Upper lobe of left lung (tissue), 4 donors: ENCODE measurements at regions not wholly inside any gene's neighbourhood (a gene's known extent, or its start where the extent isn't known, plus 50 kb on each side); places are given as distances from the start of the nearest gene placed in this dataset.

ENCODE experiments used
- EP300 ChIP-seq, 4 donors: sonication (generic); formaldehyde crosslinking; IDR thresholded peaks; one replicate each; pipeline ENCODE4 v1.5.1; 2017; ENCODE audit warnings: antibody characterized with exemption in 4 of 4, control low read depth in 2 of 4
- POLR2A ChIP-seq, 4 donors: fragments of 450-650 bp; IDR thresholded peaks; one replicate each; pipeline ENCODE4 v1.5.1; 2016 to 2017; ENCODE audit warnings: antibody characterized with exemption in 4 of 4, mild to moderate bottlenecking in 2 of 4
- TF ChIP-seq, protein P1 (sequence below), 6 experiments: fragments of 450-650 bp in 4 of 6; fragments of 200-600 bp in 2 of 6; sonication (generic) in 2 of 6; IDR thresholded peaks; one replicate each; pipeline ENCODE4 v1.5.1; 2016 to 2019; ENCODE audit warnings: antibody characterized with exemption in 6 of 6

DNA sequence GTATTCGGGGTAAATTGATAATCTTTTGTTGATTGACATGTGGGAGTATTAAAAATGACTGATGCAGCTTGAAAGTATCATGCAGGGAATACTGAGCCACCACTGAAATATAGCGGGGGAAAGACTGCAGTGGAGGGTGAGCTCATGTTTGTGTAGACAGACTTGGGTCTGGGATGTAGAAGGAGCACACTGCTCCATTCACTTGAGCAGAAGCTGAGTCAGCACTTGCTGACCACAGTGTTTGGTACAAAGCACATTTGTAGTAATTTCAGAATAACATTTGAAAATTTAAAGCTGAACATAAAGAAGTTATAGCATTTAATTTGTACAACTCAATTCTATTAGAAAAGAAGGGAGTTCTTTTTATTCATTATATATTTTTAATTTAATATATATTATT, 304.3 kb upstream of the PRICKLE1 start:
- TF ChIP-seq EP300 (IDR thresholded peaks at IDR 0.05) = no peak
- TF ChIP-seq POLR2A (IDR thresholded peaks at IDR 0.05) = no peak
- TF ChIP-seq, protein P1, sequence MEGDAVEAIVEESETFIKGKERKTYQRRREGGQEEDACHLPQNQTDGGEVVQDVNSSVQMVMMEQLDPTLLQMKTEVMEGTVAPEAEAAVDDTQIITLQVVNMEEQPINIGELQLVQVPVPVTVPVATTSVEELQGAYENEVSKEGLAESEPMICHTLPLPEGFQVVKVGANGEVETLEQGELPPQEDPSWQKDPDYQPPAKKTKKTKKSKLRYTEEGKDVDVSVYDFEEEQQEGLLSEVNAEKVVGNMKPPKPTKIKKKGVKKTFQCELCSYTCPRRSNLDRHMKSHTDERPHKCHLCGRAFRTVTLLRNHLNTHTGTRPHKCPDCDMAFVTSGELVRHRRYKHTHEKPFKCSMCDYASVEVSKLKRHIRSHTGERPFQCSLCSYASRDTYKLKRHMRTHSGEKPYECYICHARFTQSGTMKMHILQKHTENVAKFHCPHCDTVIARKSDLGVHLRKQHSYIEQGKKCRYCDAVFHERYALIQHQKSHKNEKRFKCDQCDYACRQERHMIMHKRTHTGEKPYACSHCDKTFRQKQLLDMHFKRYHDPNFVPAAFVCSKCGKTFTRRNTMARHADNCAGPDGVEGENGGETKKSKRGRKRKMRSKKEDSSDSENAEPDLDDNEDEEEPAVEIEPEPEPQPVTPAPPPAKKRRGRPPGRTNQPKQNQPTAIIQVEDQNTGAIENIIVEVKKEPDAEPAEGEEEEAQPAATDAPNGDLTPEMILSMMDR (IDR thresholded peaks at IDR 0.05) = no peak
